Stimulated activated CD4-positive, alpha-beta T cell treated with anti-CD3 and anti-CD28 coated beads, Interleukin-4, amount 100 ng/mL, for 24 hours (primary cell): ENCODE measurements at regions not wholly inside any gene's neighbourhood (a gene's known extent, or its start where the extent isn't known, plus 50 kb on each side); places are given as distances from the start of the nearest gene placed in this dataset.

Experiments used
- DNase-seq: peaks from one replicate; pipeline ENCODE4 v3.0.0-alpha.2; 2020

DNA sequence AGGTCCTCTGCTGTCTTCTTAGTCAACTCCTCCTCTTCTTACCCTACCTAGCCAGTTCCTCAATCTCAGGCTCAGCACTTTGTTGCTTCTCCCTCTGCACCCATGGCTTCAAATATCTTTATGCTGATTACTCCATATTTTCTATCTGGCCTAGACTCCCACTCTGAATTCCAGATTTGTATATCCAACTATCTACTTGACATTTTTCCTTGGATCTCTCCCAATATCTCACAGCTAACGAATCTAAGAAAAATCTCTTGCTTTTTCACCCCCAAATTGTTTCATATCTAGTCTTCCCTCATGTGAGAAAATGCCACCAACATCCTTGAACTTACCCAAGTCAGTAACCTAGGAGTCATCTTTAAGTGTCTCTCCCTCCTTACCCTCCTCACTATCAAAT lies 176.4 kb upstream of the ERCC4 start:
- DNase-seq: no peak

- DNase-seq: no peak
Observed at GRCh38 chr16:13756411-13757140, 163.4 kb upstream of the ERCC4 start.

DNA sequence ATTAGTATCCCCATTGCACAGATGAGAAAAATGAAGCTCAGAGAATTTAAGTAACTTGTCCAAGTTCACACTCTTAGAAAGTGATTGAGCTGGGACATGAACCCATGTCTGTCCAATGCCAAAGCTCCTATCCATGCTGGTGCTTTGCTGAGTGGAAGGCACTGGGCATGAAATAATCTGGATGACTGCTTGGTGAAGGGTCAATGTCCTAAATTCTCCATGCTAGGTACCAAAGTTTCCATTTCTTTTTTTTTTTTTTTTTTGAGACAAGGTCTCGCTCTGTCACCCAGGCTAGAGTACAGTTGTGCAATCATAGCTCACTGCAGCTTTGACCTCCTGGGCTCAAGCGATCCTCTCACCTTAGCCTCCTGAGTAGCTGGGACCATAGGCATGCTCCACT lies 153.6 kb upstream of the ERCC4 start:
- no peak for DNase-seq

DNA sequence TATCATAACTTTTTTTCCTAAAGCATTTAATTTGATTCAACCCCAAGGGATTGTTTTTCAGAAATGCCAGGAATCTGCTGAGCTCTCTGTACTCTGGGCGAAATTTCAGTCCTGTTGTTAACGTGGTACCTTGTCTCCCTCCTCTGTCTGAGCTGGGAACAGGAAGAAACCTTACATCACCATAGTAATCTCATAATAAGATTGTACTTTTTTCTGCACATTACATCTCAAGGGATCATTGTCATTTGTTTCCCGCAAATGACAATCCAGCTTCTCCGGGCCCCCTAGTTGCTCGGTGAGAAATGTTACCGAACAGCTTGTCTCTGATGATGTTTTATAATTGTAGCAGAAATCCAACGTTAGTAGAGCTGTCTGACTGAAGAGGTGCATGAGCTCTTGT lies 152.7 kb upstream of the ERCC4 start:
- DNase-seq: no peak

- no peak for DNase-seq
Observed at GRCh38 chr16:13768471-13768870, 151.5 kb upstream of the ERCC4 start.

DNA sequence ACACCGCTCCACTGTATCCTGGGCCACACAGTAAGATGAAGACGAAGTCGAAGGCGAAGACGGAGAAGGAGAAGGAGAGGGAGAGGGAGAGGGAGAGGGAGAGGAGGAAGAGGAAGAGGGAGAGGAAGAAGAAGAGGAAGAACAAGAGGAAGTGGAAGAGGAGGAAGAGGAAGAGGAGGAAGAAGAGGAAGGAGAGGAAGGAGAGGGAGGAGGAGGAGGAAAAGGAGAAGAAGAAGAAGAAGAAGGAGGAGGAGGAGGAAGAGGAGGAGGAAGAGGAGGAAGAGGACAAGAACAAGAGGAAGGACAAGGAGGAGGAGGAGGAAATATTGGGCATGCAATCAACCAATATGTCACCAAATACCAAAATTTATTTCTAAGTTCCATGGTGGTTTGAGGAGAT lies 149.5 kb upstream of the ERCC4 start:
- no peak for DNase-seq

DNA sequence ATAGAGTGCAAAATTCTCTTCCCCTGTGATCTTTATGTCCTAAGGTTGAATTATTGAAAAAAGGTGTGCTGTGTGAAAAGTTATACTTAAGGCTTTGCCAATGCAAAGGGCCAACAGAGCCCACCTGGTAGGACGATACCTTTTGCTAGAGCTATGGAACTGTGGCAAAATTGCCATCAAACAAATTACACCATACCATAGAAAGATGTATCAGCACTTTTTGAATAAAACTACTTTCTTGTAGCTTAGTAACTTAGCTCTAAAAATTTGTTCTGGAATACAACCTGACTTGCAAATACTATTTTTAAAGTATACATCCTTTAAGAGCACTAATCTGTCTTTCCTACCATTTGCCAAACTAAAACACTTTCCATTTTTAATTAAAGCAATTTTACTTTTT lies 147.2 kb upstream of the ERCC4 start:
- no peak for DNase-seq

DNA sequence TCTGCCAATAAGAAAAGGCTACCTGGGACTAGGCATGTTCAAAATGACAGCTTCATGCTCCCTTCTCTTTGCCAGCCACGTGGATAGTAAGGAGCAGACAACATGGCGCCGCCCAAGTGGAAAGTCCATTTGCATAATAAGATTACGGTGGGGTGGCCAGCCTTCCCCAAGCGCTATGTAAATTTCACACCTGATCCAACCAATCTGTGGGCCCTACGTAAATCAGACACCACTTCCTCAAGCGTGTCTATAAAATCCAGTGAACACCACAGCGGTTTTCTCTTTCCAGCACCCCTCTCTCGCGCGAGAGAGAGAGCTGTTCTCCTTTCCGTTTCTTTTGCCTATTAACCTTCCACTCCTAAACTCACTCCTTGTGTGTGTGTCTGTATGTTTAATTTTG lies 140.3 kb upstream of the ERCC4 start:
- no peak for DNase-seq

DNA sequence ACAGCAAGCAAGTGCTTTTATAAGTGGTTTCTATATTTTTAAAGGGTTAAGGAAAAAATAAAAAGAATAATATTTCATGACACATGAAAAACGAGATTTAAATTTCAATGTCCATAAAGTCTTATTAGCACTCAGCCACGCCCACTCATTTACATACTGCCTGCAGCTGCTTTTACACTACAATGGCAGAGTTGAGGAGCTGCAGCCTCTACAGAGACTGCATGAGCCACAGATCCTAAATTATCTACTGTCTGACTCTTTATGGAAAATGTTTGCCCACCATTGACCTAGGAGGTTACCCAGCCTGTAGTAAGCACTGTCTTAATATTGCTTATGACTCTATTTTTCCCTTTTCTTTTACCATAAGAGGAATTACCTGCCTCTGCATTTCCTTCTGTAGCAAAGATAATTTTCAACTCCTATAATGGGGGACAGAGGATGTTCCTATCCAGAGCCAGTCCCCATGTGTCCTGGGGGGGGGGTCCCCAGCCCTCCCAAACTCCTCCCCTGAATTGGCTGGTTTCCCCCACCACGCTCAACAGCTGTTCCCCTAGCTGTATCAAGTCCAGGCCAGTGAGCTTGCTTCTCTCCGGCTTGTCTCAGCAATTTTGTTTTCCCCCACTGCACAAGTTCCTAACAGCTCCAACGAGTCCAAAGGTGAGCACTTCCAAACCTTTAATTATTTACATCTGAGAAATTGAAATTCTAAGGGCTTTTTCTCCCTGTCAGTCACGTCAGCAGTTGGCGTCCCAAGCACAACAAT lies 139.4 kb upstream of the ERCC4 start:
- no peak for DNase-seq

- DNase-seq: no peak
Observed at GRCh38 chr16:13781169-13781564, 138.8 kb upstream of the ERCC4 start.

DNA sequence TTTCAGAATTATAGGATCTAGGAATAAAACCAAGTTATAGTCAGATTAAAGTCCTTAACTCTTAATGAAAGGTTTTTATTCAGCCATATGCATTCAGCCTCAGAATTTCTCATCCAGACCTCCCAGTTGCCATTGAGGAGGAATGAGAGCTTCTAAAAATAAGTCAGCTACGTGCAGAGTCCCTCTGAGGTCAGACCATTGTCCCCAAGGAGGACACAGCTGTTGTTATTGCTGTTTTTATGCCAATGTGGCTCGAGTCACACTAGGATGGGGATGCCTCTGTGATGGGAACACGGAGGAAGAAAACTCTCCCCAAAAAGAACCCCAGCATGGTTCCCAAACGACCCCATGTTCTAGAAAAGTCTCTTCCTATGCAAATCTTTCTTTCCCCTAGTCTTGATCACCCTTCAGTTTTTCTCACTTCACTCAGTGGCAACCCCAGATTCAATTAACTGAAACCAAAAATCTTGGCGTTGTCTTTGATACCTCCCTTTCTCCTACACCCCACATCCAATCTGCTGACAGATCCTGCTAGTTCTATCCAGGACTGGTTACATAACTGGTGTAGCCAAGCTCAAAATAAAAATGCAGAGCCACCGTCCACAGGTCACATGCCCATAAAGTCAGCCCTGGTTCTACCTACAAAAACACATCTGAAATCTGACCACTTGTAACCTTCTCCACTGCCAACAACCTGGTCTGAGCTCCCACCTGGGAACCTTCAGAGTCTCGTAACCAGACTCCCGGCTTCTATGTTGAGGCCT lies 138.2 kb upstream of the ERCC4 start:
- DNase-seq: no peak

DNA sequence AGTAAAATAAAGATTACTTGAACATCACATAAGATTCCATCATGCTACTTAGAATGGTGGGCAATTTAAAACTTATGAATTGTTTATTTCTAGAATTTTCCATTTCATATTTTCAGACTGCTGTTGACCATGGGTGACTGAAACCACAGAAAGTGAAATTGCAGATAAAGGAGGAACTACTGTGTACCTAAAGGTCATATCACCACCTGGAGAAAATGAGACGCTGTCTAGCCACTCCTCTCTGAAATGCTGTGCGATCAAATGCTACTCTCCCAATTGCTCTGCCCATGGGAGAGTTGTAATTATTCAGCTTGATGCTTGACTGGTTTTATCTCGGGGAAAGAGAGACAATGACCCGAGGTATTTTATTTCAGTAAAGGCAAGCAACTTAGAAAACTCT lies 128.9 kb upstream of the ERCC4 start:
- DNase-seq: no peak

DNA sequence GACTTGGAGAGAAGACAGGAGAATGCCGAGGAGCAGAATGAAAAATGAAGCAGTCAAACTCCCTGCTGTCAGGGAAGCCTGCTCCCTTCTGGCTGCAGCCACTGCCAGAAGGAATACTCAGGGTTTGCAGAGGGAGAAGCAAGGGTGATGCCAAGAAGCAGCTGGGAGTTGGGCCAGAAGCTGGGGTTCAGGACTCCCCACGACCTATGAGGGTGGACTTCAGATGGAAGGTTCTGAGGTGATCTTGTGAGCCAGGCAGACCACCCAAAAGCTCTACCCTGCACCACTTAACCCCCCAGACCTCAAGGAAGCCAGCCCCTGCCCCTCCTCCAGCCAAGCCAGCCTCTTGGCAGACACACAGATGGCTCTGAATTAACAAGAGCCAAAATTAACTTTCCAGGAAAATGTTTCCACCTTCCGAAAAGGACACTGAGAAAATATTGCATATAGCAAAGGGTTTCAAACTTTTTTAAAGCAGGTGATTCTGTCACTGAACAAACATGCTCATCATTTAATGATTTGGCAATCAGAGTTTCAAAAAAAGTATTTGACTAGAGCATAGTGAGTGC lies 126.0 kb upstream of the ERCC4 start:
- DNase-seq: no peak

- no peak for DNase-seq
Observed at GRCh38 chr16:13795131-13795530, 124.8 kb upstream of the ERCC4 start.

DNA sequence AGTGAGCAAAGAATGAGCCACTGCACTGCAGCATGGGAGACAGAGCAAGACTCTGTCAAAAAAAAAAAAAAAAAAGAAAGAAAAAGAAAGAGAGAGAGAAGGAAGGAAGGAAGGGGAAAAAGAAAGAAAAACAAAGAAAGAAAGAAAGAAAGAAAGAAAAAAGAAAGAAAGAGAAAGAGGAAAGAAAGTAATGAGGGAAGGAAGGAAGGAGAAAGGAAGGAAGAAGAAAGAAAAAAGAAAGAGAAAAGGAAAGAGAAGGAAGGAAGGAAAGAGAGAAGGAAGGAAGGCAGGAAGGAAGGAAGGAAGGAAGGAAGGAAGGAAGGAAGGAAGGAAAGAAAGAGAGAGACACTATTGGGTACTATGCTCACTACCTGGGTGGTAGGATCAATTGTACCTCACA lies 122.2 kb upstream of the ERCC4 start:
- no peak for DNase-seq

GRCh38 chr16:13798211-13798610 lies 121.7 kb upstream of the ERCC4 start:
- no peak for DNase-seq

DNA sequence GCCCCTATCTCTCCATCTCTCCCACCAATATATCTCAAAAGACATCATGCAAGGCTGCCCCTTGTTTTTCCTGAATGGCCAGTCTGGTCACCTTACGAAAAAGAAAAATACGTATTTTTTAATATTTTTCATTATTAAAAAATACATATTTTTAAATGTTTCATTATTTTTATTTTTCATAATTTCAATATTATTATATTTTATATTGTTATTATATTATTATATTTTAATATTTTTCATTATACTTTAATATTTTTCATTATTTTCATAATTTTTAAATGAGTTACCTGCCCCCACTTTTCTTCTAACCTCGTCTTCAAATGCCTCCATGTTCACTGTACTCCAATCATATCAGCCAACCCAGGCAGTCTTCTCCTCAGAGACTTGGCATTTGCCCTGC lies 116.0 kb upstream of the ERCC4 start:
- no peak for DNase-seq

GRCh38 chr16:13805951-13806350 lies 114.0 kb upstream of the ERCC4 start:
- no peak for DNase-seq

GRCh38 chr16:13806671-13807070 lies 113.3 kb upstream of the ERCC4 start:
- no peak for DNase-seq

DNA sequence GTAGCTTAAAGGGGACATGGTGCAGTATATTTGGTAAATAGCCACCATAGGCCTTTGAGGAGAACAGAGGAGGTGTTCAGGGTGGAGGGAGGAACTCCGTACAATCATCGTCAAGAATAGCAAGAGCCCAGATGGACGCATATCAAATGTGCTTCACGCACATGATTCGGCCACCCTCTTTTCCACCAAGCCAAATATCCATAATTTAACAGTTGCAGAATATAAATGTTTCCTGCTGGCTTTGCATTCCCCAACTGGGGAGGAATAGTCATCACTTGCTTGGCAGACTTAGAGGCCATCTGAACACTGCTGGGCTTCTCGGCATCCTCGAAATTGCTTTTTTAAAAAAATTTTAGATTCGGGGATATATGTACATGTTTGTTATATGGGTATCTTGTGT lies 111.9 kb upstream of the ERCC4 start:
- no peak for DNase-seq

GRCh38 chr16:13809765-13810164 lies 110.2 kb upstream of the ERCC4 start:
- no peak for DNase-seq

- DNase-seq: no peak
Observed at GRCh38 chr16:13811834-13812233, 108.1 kb upstream of the ERCC4 start.

- DNase-seq: no peak
Observed at GRCh38 chr16:13816701-13817100, 103.3 kb upstream of the ERCC4 start.

GRCh38 chr16:13823501-13823900 lies 96.5 kb upstream of the ERCC4 start:
- DNase-seq: no peak
